Epithelial cell of esophagus (primary cell): ENCODE measurements at regions not wholly inside any gene's neighbourhood (a gene's known extent, or its start where the extent isn't known, plus 50 kb on each side); places are given as distances from the start of the nearest gene placed in this dataset.

Experiments used
- DNase-seq: peaks from one replicate; pipeline ENCODE4 v3.0.0; 2010; ENCODE audit warnings: low read depth
- H3K4me3 ChIP-seq: 2 replicates; pipeline ENCODE4 v1.5.1; 2011; ENCODE audit warnings: mild to moderate bottlenecking, low read length, control low read depth
- TF ChIP-seq, protein P1 (sequence below): IDR thresholded peaks from 2 replicates; pipeline ENCODE4 v1.5.1; 2011; ENCODE audit warnings: low read depth, mild to moderate bottlenecking, low read length, control low read depth, inconsistent platforms; ENCODE audit not compliant: insufficient read depth; ENCODE audit errors: missing control alignments

DNA sequence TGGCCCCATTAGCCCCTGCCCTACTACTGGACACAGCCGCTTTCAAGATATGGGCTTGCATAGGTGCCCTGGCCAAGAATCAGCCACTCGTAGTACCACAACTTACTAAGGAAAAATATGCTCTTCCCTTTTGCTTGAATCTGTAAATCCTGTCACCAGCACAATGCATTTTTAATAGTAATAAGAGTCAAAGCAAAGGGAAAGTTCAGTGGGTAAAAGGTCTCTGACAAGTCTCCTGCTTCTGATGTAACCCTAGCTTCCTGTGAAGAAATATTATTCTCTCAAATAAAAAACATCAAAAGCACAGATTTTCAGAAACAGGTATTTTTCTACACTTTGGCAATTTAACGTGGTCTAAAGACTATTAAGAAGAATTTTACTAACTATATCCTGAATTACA, 373.8 kb downstream of the GJA1 start:
- DNase-seq = no peak
- TF ChIP-seq, protein P1, sequence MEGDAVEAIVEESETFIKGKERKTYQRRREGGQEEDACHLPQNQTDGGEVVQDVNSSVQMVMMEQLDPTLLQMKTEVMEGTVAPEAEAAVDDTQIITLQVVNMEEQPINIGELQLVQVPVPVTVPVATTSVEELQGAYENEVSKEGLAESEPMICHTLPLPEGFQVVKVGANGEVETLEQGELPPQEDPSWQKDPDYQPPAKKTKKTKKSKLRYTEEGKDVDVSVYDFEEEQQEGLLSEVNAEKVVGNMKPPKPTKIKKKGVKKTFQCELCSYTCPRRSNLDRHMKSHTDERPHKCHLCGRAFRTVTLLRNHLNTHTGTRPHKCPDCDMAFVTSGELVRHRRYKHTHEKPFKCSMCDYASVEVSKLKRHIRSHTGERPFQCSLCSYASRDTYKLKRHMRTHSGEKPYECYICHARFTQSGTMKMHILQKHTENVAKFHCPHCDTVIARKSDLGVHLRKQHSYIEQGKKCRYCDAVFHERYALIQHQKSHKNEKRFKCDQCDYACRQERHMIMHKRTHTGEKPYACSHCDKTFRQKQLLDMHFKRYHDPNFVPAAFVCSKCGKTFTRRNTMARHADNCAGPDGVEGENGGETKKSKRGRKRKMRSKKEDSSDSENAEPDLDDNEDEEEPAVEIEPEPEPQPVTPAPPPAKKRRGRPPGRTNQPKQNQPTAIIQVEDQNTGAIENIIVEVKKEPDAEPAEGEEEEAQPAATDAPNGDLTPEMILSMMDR = no peak
- H3K4me3 ChIP-seq = no peak overlapping the region

DNA sequence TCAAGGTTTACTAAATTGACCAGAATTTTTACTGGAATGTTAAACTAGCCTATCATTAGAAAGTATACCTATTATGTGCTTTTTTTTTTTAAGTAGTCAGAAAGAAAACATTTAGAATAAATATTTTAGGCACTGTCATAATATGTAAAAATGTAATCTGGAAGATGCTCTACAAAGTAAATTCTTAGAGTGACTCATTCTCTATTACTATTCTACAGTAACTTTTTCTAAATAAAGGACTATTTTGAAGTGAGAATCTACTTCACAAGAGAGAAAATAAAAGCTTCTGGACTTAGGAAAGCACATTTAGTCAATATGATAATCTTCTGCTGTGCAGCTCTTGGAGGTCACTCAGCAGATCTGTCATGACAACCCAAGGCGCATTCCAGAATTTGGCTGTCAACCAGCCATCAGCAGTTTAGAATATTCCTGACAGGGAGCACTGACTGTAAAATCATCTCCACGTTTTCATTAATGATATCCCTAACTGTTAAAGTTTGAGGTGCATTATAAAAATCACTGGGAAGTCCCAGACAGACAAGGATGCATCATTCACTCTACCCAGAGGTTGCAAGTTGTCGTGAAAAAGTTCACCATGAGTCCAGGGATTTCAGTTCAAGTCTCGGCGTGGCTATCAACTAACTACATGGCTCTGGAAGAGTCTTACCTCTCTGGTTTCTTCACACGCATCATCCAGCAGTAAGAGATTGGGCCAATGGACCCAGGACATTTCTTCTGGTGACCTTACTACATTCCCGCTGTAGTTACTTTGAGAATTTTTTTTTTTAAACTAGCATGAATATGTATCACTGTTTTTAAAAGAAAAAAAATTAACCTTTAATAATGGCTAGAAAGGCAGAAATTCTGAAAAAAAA, 374.9 kb downstream of the GJA1 start:
- no peak for DNase-seq
- TF ChIP-seq, protein P1 = no peak
- H3K4me3 ChIP-seq = no peak overlapping the region

DNA sequence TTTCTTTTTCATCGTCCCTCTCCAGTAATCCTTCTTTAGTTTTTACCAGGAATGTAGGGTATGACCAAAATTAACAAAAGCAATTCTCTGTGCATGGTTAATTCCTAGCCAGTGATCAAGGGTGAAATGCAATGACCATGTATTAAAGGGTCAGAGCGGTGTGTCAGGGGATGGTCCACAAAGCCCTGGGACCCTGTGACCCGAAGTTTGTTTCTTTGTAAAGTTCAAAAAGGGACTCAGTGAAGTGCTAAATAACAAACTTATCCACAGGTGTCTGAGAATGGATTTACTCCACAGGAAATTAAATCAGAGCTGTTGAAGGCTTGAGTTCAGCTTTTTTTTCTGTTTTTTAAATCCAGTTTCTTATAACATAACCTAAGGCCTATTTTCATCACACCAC, 375.7 kb downstream of the GJA1 start:
- H3K4me3 ChIP-seq = no peak overlapping the region
- TF ChIP-seq, protein P1 = no peak
- DNase-seq = no peak

DNA sequence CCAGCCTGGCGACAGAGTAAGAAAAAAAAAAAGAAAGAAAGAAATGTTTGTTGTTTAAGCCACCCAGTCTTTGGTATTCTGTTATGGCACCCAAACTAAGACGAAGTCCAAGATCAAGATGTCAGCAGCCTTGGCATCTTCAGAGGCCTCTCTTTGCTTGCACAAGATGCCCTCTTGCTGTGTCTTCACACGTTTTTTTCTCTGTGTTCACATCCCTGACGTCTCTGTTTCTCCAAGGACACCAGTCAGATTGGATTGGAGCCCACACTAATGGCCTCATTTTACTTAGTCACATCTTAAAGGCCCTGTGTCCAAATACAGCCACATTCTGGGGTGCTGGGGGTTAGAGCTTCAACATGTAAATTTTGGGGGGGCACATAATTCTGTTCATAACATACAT, 380.9 kb downstream of the GJA1 start:
- H3K4me3 ChIP-seq = no peak overlapping the region
- DNase-seq = no peak
- TF ChIP-seq, protein P1 = no peak

DNA sequence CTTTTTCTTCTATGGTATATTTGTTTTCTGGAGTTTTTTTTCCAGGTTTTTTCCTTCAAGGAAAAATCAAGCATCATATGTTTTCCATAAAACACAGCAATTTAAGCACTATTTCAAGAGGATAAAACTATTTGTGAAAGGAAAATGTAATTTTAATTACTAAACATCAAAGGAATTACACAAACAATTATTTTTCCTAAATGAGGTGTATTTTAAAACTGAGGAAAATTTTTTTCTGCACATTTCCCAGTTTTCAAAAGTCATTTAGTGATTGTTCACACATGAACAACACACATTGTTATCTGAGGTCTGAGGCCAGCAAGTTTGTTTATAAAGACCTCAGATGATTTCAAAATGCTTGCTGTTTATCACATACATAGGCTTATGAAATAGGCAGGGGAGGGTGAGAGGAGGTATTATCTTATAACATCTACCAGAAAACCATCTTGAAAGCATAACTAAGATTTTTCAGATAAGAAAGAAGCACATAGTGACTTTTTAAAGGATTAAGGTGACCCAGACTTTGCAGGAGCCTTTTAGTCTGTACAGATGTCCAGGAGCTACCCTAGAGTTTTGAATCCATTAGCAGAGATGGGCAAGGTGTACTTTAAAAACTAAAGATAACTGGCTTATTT, 381.6 kb downstream of the GJA1 start:
- no peak for DNase-seq

DNA sequence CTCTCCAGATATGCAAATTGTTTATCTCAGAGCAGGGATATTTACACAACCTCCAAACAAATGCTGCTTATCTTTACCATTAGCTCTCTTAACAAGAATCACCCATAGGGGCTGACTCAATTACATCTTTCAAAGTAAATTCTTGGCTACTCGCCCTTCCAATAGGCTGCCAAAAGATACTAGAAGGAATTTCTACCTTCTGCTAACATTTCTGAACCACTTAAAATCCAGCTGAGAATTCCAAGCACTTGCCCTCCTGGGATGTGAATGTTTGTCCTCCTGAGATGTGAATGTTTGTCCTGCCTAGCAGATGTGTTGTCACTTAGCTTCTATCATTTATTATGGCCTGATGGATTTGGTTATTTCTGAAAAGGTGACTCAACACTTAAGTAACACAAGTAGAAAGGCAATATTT, 388.0 kb downstream of the GJA1 start:
- TF ChIP-seq, protein P1 = no peak
- no peak for DNase-seq
- H3K4me3 ChIP-seq = no peak overlapping the region

More for the DNA sequence above, 381.6 kb downstream of the GJA1 start:
- TF ChIP-seq, protein P1 = no peak
- no peak overlapping the region for H3K4me3 ChIP-seq
